GM12865 (cell line): ENCODE measurements at regions not wholly inside any gene's neighbourhood (a gene's known extent, or its start where the extent isn't known, plus 50 kb on each side); places are given as distances from the start of the nearest gene placed in this dataset.

Experiments
- DNase-seq: peaks from one replicate; pipeline ENCODE4 v3.0.0; 2010; ENCODE audit warnings: low read depth
- H3K4me3 ChIP-seq: 2 replicates; pipeline ENCODE4 v1.5.1; 2011; ENCODE audit warnings: mild to moderate bottlenecking, low read depth, low read length, control low read depth
- CTCF ChIP-seq: IDR thresholded peaks from 2 replicates; pipeline ENCODE4 v1.5.1; 2011; ENCODE audit warnings: low read length, control low read depth, low read depth, inconsistent platforms; ENCODE audit not compliant: insufficient read depth; ENCODE audit errors: missing control alignments

- H3K4me3 ChIP-seq: no peak overlapping the region
- no peak for DNase-seq
- no peak for TF ChIP-seq CTCF
These were observed 104.7 kb downstream of the PDGFA start for GRCh38 chr7:414681-415560.

GRCh38 chr7:415646-416525, 103.8 kb downstream of the PDGFA start:
- no peak overlapping the region for H3K4me3 ChIP-seq
- TF ChIP-seq CTCF: no peak
- no peak for DNase-seq

GRCh38 chr7:416761-417624, 102.7 kb downstream of the PDGFA start:
- no peak for DNase-seq
- no peak overlapping the region for H3K4me3 ChIP-seq
- TF ChIP-seq CTCF: no peak

GRCh38 chr7:417625-417889, 102.1 kb downstream of the PDGFA start:
- TF ChIP-seq CTCF: no peak
- H3K4me3 ChIP-seq: no peak overlapping the region
- DNase-seq: no peak

- DNase-seq: no peak
- no peak overlapping the region for H3K4me3 ChIP-seq
- no peak for TF ChIP-seq CTCF
These were observed 101.6 kb downstream of the PDGFA start for GRCh38 chr7:417973-418601.

GRCh38 chr7:418636-419280, 100.9 kb downstream of the PDGFA start:
- H3K4me3 ChIP-seq: no peak overlapping the region
- TF ChIP-seq CTCF: no peak
- DNase-seq: no peak
